Stimulated activated CD8-positive, alpha-beta memory T cell treated with anti-CD3 and anti-CD28 coated beads, Interleukin-7, amount 100 ng/mL, for 48 hours (primary cell): ENCODE measurements at regions not wholly inside any gene's neighbourhood (a gene's known extent, or its start where the extent isn't known, plus 50 kb on each side); places are given as distances from the start of the nearest gene placed in this dataset.
"Not testable (repeated sequence)": the region's sequence is repeated elsewhere in the genome, so short reads cannot be mapped to it uniquely, and the experiment has no call there.

Source experiments
- DNase-seq, 2 donors: peaks; one replicate each; pipeline ENCODE4 v3.0.0-alpha.2; 2020; ENCODE audit warnings: low read depth in 1 of 2; ENCODE audit errors: extremely low read depth in 1 of 2

- no peak for DNase-seq
Observed at GRCh38 chr4:20124317-20125026, 127.2 kb upstream of the SLIT2 start.

DNA sequence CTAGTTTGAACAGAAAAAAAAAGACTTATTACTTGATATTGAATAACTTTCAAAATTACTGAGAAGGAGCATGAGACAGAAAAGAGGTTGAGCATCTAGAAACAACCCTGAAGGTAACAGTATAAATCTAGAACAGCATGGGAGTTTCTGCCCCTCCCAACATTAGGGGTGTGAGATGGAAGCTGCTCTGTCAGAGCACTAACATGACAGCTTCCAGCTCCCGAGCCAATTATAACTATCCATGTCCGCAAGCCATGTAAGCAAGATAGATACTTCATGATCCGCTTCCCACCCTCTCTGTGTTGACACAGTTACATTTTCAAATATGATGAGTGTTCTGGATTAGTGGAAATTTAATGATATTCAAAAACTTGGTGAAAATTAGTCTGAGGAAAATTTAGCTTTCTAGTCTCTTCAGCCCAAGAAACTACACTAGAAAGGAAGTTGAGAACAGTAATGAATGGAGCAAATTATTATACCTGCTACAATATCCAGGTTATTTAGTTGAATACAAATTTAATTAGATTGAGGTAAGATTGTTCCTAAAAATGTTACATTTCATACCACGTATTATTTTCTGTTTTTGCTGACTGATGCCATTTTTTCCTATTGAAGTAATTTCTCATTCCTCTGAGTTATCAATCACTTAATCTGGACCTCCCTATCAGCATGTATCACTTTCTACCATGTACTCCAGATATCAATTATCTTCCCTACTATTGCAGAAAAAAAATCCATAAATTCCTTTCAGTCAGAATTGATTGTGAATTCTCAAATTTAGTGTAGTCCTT, 129.3 kb upstream of the SLIT2 start:
- no peak for DNase-seq

GRCh38 chr4:20119141-20119540, 132.6 kb upstream of the SLIT2 start:
- DNase-seq = no peak

DNA sequence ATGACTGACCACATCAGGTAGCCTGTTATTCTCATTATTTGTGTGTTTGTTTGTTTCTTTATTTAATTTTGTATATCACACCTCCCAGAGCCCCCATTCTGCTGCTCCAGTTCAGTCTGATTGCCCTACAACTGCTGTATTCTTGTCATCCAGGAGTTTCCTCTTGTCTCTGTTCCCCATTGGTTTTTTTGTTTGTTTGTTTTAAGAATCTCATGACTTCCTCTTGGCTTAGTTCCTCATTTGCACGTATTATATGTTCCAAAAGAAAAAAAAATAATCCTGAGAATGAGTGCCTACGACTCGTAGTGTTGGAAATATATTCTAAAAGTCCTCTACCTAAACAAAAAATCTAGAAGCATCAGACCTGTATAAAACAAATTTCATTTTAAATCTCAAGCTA, 142.3 kb upstream of the SLIT2 start:
- no peak for DNase-seq

DNA sequence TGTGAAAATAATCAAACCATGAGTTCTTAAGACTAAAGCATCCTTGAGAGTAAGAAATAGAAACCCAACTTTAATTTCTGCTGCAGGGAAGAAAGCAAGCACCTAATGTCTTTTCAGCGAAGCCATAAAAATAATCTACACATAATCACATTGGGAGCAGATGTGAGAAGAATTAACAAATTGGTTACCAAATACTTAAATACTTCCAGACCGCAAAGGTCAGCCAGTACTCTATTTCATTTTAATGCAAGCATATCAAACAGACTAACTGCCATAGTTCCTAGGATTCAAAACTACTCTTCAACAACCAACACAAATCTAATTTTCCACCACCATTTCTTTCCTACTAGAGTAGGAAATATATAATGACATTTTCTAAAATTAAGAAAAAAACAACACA, 144.8 kb upstream of the SLIT2 start:
- DNase-seq = no peak

DNA sequence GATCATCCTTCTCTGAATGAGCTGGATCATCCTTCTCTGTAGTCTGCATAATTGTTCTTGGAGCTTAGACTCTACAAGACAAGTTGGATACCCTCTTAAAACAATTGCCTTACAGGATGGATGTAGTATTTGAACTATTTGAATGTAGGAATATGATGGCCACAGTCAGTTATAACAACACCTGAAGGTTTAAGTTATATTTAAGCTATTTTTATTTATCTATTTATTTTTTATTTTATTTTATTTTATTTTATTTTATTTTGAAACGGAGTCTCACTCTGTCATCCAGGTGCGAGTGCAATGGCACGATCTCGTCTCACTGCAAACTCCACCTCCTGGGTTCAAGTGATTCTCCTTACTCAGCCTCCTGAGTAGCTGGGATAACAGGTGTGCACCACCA, 149.9 kb upstream of the SLIT2 start:
- no peak for DNase-seq

DNA sequence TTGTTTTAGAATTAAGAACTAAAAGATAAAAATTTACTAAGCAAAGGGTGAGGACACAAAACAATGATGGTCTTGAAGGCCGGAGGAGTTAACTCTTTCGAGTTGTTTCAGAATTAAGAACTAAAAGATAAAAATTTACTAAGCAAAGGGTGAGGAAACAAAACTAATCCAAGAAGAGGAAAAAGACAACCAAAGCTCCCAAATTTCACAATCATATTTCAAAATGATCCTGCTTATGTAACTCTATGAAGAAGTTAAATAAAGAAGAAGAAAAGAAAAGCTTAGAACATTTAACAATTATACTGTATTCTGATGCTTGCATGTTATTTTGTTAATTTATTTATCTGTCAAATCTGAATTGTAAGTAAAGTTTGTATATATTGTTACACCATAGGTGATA, 154.8 kb upstream of the SLIT2 start:
- no peak for DNase-seq

DNA sequence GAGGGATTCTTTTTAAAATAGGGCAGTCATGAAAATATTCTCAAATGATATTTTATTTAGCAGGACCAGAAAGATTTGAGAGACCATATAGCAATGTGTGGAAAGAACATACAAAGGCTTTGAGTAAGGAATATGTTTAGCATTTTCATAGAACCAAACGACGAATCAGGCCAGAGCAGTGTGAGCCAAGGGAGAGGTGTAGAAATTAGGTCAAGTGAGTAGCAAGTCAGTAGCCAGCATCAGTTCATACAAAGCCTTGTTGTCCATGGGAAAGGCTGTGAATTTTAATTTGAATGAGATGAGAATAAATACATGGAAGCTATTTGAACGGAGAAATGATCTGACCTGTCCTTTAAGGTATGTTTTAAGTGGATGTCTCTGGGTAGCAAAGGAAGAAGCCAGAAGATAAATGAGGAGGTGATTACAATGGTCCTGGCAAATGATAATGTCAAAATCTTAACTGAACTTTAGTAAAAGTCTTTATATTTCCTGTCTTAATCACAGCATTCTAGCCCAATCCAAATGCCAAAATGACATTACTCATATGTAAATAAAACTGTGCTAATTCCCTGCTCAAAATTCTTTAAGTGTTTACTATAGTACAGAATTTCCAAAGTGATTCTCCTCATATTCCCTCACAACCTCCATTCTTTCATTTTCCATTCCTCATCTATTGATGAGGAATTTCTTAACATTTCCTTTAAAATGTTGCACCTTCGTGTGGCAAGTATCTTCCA, 155.7 kb upstream of the SLIT2 start:
- DNase-seq = no peak

DNA sequence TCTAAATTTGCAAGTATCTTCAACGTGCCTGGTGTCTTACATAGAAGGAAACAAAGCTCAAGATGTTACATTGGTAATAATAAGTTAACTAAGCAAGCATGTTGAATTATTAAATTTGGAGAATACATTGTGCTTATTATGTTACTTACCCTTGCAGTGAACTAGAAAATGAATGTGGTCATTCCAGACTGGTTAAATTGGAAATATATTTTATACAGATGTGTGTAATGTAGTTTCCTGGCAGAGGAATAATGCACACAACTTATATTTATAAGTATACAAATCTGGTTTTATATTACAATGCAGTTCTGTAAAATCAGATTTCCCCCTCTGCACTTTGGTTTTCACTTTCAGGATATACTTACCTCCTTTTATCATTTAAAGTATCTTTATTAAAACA, 159.9 kb upstream of the SLIT2 start:
- DNase-seq = no peak

DNA sequence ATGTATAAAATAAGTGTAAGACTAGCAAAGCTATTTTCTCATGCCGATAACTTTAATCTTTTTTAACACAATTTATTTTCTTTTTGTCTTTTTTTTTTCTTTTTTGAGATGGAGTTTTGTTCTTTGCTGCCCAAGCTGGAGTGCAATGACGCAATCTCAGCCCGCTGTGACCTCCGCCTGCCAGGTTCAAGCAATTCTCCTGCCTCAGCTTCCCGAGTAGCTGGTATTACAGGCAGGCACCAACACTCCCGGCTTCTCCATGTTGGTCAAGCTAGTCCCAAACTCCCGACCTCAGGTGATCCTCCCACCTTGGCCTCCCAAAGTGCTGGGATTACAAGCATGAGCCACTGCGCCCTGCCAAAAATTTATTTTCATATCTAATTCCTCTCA, 164.2 kb upstream of the SLIT2 start:
- no peak for DNase-seq

DNA sequence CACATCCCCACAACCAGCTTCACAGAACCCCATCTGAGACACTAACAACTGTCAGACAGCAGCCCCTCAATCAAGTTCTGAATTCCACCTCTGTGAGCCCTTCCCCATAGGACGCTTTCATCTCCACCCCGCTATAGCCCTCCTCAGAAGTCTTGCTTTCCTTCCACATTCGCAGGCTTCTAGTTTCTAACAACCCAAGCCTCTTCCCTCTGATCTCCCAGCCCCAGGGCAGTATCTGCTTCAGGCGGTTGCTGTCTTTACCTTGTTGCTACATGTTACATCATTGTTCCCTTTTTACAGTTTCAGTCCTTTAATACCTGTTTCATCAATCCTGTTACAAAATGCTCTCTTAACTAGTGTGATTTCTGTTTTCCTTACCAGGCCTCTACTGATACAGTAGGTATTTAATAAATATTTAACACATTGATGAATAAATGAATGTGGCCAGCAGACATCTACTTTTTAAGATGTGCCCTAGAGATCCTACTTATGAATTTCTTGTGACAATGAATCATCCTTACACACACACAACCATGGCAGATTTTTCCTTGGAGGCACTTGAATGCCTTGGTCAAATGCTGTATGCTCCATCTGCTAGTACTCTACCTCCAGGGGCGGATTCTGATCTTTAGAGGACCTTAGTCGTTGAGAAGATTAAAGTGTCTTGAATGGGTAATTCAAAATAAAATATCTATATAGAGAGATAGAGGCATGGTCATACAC, 164.7 kb upstream of the SLIT2 start:
- no peak for DNase-seq

DNA sequence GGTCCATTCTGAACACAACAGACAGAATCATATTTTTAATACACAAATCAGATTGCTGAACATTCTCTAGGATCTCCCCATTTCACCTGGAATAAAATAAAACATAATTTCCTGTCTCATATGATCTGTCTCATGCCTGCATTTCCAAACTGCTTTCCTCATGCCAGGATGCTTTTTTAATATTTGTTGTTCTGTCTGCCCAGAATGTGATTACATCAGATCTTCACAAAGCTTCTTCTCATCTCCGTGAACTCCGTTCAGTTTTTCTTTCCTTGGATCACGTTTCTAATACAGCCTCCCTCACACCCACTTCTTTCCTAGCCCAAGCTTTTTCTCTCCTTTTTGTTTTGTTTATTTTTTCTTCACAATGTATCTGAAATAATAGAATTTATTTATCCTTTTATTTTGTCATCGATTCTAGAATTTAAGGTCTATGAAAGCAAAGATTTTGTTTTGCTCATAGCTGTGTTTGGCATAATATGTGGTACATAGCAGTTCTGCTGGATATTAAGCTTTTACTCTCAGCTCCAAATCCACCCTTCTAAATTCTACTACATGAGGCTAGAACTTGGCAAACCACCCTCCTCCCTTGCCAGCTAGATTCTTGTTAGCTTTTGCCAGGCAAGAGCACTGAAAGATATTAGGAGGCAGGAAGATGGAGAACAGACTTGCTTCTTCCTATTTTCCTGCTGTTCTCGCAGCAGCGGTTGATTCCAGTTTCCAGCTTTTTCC, 165.5 kb upstream of the SLIT2 start:
- no peak for DNase-seq

DNA sequence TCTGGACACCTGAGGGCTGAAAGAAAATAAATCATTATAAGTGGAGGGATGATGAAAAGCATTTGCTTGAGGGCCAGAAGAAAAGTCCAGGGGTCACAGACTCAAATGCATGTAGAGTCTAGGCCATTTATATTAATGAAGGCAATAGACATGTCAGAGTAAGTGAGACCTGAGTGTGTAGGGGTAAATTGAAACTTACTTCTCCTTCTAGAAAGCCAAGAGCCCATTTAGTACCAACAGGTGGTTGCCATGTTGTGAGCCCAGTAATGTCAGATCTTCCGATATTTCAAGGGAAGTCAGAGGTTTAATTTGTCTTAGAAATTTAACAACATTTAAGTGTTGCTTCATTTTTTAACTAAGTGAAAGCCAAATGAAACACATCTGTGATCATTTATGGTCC, 166.1 kb upstream of the SLIT2 start:
- no peak for DNase-seq

DNA sequence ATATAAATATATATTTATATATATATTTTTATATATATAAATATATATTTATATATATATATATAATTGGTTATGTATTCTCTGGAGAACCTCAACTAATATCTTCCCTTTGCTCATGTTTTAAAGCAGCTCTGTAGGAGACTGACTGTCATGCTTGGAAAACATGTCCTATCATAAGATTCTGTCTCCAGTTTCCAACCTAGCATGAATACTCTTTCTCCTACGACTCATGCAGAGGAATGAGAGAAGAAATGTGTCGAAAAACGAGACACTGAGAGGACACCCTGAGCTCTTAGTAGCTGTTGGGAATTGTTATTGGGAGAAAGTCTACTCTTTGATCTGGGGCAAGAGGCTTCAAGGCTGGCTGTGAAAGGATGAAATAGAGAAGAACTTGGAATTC, 166.5 kb upstream of the SLIT2 start:
- DNase-seq = no peak

DNA sequence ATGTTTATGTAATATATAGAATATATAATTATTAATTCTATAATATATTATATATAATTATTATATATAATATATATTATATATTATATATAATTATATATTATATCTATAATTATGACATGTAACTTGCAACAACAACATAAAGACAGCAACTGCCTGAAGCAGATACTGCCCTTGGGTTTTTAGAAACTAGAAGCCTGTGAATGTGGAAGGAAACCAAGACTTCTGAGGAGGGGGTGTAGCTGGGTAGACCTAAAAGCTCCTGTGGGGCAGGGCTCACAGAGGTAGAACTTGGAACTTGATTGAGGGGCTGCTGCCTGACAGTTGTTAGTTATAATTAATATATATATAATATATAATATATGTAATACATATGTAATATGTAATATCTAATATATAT, 167.2 kb upstream of the SLIT2 start:
- DNase-seq = no peak

- no peak for DNase-seq
Observed at GRCh38 chr4:20078644-20079043, 173.1 kb upstream of the SLIT2 start.

GRCh38 chr4:20075248-20075871, 176.3 kb upstream of the SLIT2 start:
- no peak for DNase-seq

- no peak for DNase-seq
Observed at GRCh38 chr4:20074450-20074849, 177.3 kb upstream of the SLIT2 start.

DNA sequence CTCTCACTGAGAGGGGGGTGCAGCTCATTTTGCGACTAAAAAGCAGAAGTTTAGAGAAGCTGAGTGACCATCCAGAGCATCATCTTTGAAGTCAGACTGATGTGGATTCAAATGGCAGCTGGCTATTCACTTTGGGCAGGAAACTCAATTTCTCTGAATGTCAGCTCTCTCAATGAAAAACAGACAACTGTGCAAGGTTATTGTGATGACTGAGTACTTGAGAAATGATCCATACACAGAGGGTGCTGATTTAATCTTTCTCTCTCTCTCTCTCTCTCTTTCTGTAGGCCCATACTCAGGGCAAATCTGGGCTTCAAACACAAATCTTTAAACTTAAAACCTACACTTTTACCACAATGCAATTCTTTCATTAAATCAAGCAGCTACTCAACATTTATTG, 185.8 kb upstream of the SLIT2 start:
- DNase-seq = no peak

DNA sequence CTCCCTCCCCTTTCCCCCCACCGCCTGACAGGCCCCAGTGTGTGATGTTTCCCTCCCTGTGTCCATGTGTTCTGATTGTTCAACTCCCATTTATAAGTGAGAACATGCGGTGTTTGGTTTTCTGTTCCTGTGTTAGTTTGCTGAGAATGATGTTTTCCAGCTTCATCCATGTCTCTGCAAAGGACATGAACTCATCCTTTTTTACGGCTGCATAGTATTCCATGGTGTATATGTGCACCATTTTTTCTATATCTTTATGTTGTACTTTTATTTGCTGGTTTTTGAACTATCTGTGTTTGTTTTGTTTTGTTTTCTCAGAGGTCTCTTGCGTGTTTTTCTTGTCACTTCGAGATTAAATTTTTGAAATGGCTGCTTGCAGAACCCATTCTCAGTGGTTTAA, 188.8 kb upstream of the SLIT2 start:
- DNase-seq = not testable (repeated sequence)
